ENCODE measurements at regions not wholly inside any gene's neighbourhood (a gene's known extent, or its start where the extent isn't known, plus 50 kb on each side); places are given as distances from the start of the nearest gene placed in this dataset.

DNA sequence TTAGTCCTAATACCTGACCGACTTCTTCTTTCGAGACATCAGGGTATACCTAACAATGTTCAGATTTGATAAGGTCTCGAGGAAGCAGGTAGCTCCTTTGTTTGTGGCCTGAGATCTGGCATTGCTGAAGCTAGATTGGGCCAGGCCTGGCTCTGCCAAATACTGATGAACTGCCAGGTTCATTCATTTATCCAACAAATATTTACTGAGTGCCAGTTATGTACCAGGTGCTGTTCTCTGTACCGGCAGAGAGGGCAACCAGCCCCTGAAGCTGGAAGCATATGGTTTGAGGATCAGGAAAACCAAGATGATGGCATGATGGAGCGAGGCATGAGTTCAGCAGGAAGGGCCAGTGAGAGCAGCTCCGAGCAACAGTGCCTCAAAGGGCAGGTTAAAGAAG, 196.2 kb upstream of the NSMCE3 start:
- no peak for DNase-seq (ENCODE audit: extremely low spot score, unreplicated experiment)
- Mint-ChIP-seq H3K27me3 (peaks cover 9% of the 10 kb centered on the region), H3K27ac (no peak overlapping the region), H3K4me3 (no peak overlapping the region), H3K9me3 (no peaks in the 10 kb centered on the region), H3K4me1 (ENCODE audit: unreplicated experiment) (peaks cover 5% of the 10 kb centered on the region), H3K36me3 (no peaks in the 10 kb centered on the region)
- TF ChIP-seq CTCF (conservative IDR thresholded peaks at IDR 0.05) = no peak

- DNase-seq (ENCODE audit: extremely low spot score, unreplicated experiment) = no peak
- H3K4me1 Mint-ChIP-seq (ENCODE audit: unreplicated experiment) = no peaks in the 10 kb centered on the region
These were observed 195.6 kb upstream of the NSMCE3 start for GRCh38 chr15:29465196-29465595.

GRCh38 chr15:29461877-29462276, 192.3 kb upstream of the NSMCE3 start:
- Mint-ChIP-seq H3K4me1 (ENCODE audit: unreplicated experiment) (no peaks in the 10 kb centered on the region), H3K9me3 (no peaks in the 10 kb centered on the region), H3K36me3 (no peaks in the 10 kb centered on the region), H3K27me3 (peaks cover 4% of the 10 kb centered on the region), H3K4me3 (no peak overlapping the region), H3K27ac (no peak overlapping the region)
- TF ChIP-seq CTCF (conservative IDR thresholded peaks at IDR 0.05) = no peak
- no peak for DNase-seq (ENCODE audit: extremely low spot score, unreplicated experiment)

More at GRCh38 chr15:29465196-29465595, 195.6 kb upstream of the NSMCE3 start:
- no peaks in the 10 kb centered on the region for H3K36me3 Mint-ChIP-seq
- TF ChIP-seq CTCF (conservative IDR thresholded peaks at IDR 0.05) = no peak
- no peak overlapping the region for H3K4me3 Mint-ChIP-seq
- no peak overlapping the region for H3K27ac Mint-ChIP-seq
- H3K27me3 Mint-ChIP-seq = peaks cover 9% of the 10 kb centered on the region
- H3K9me3 Mint-ChIP-seq = no peaks in the 10 kb centered on the region

GRCh38 chr15:29458361-29458760, 188.7 kb upstream of the NSMCE3 start:
- DNase-seq (ENCODE audit: extremely low spot score, unreplicated experiment) = no peak
- H3K27ac Mint-ChIP-seq = no peak overlapping the region

GRCh38 chr15:29457729-29458128, 188.1 kb upstream of the NSMCE3 start:
- Mint-ChIP-seq H3K36me3 (no peaks in the 10 kb centered on the region), H3K4me3 (no peak overlapping the region), H3K9me3 (no peaks in the 10 kb centered on the region), H3K27ac (no peak overlapping the region), H3K4me1 (ENCODE audit: unreplicated experiment) (peaks cover 11% of the 10 kb centered on the region), H3K27me3 (no peaks in the 10 kb centered on the region)
- no peak for TF ChIP-seq CTCF (conservative IDR thresholded peaks at IDR 0.05)
- no peak for DNase-seq (ENCODE audit: extremely low spot score, unreplicated experiment)

More at GRCh38 chr15:29458361-29458760, 188.7 kb upstream of the NSMCE3 start:
- Mint-ChIP-seq H3K9me3 (no peaks in the 10 kb centered on the region), H3K4me1 (ENCODE audit: unreplicated experiment) (peaks cover 4% of the 10 kb centered on the region), H3K27me3 (no peaks in the 10 kb centered on the region), H3K36me3 (no peaks in the 10 kb centered on the region), H3K4me3 (no peak overlapping the region)
- TF ChIP-seq CTCF (conservative IDR thresholded peaks at IDR 0.05) = no peak

DNA sequence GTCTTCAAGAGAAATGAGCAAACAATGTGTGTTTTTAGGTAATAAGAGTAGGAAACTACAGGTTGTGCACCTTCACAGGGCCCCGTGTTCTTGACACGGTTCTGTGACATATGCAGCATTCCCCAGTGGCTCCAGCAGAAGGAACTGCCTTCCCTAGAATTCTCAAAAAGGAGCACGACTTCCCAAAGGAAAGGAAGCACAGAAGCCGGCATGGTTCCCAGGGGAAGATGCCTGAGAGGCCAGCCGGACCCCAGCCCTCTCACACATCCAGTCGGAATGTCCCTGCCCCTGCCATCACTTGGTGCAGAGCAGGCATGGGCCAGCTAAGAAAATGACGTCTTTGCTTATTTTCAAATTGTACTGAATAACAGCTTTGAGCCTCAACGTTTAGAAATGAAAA, 187.3 kb upstream of the NSMCE3 start:
- no peak overlapping the region for H3K4me3 Mint-ChIP-seq
- H3K9me3 Mint-ChIP-seq = no peaks in the 10 kb centered on the region
- no peak for DNase-seq (ENCODE audit: extremely low spot score, unreplicated experiment)
- TF ChIP-seq CTCF (conservative IDR thresholded peaks at IDR 0.05) = no peak
- no peaks in the 10 kb centered on the region for H3K36me3 Mint-ChIP-seq
- H3K27ac Mint-ChIP-seq = no peak overlapping the region
- H3K4me1 Mint-ChIP-seq (ENCODE audit: unreplicated experiment) = peaks cover 15% of the 10 kb centered on the region
- H3K27me3 Mint-ChIP-seq = no peaks in the 10 kb centered on the region

All from type B pancreatic cell (in vitro differentiated cells).